H1 (cell line): ENCODE measurements at regions not wholly inside any gene's neighbourhood (a gene's known extent, or its start where the extent isn't known, plus 50 kb on each side); places are given as distances from the start of the nearest gene placed in this dataset.
"Not testable (repeated sequence)": the region's sequence is repeated elsewhere in the genome, so short reads cannot be mapped to it uniquely, and the experiment has no call there.

Source experiments
- CTCF ChIA-PET: fragments of 300-600 bp; sonication (Branson Sonifier 250); formaldehyde crosslinking; loops from one replicate; lab custom pipeline; 2021; ENCODE audit not compliant: partially characterized antibody; lab: Charles Lee
- POLR2A ChIA-PET: fragments of 300-600 bp; sonication (Branson Sonifier 250); formaldehyde crosslinking; loops from one replicate; lab custom pipeline; 2021; ENCODE audit warnings: inconsistent platforms; ENCODE audit not compliant: partially characterized antibody; lab: Charles Lee
- DNase-seq, 2 experiments: peaks; one replicate each; pipeline versions ENCODE4 v3.0.0 to v3.0.0-alpha.2; 2010 to 2022; ENCODE audit warnings: low spot score in 2 of 2, low read depth in 1 of 2, mixed read lengths in 1 of 2
- FAIRE-seq: peaks from 2 replicates; lab custom pipeline; 2011; peaks lifted over from hg19 to GRCh38; lab: Jason Lieb, UNC
- H2AFZ ChIP-seq: 2 replicates; pipeline ENCODE4 v1.8.1; 2012; ENCODE audit warnings: low read length, inconsistent platforms
- H2AK5ac ChIP-seq: 2 replicates; pipeline ENCODE4 v1.6.1; 2013; ENCODE audit warnings: low read depth, low read length
- H2BK120ac ChIP-seq: replicated peaks from 2 replicates; pipeline ENCODE3; 2013; ENCODE audit warnings: low read depth, low read length, inconsistent platforms
- H2BK12ac ChIP-seq: 2 replicates; pipeline ENCODE4 v1.6.1; 2013; ENCODE audit warnings: low read depth, low read length
- H2BK15ac ChIP-seq: 2 replicates; pipeline ENCODE4 v1.6.1; 2013; ENCODE audit warnings: low read length
- H2BK20ac ChIP-seq: 2 replicates; pipeline ENCODE4 v1.6.1; 2013; ENCODE audit warnings: low read length
- H2BK5ac ChIP-seq: 2 replicates; pipeline ENCODE4 v1.6.1; 2013; ENCODE audit warnings: low read depth, low read length
- H3K14ac ChIP-seq: 2 replicates; pipeline ENCODE4 v1.6.1; 2013; ENCODE audit warnings: inconsistent platforms; ENCODE audit not compliant: insufficient read length
- H3K18ac ChIP-seq: 2 replicates; pipeline ENCODE4 v1.6.1; 2013; ENCODE audit warnings: low read length; ENCODE audit errors: extremely low read depth
- H3K23ac ChIP-seq: 2 replicates; pipeline ENCODE4 v1.6.1; 2013; ENCODE audit warnings: inconsistent platforms; ENCODE audit not compliant: insufficient read length
- H3K23me2 ChIP-seq: 2 replicates; pipeline ENCODE4 v1.6.1; 2013; ENCODE audit warnings: low read depth, low read length
- H3K27ac ChIP-seq: 2 replicates; pipeline ENCODE4 v1.6.1; 2011; ENCODE audit warnings: low read depth, low read length, inconsistent platforms
- H3K27me3 ChIP-seq, 4 experiments: replicated peaks in 1 of 4; 1 replicate in 1 of 4; 2 replicates in 3 of 4; pipeline versions ENCODE4 v1.6.1 to v1.8.1; 2011 to 2013; ENCODE audit warnings: low read length in 3 of 4, mild to moderate bottlenecking in 3 of 4, inconsistent platforms in 2 of 4, mixed read lengths in 2 of 4, moderate library complexity in 1 of 4; ENCODE audit not compliant: control insufficient read depth in 3 of 4, insufficient read depth in 3 of 4; ENCODE audit errors: extremely low read depth in 1 of 4
- H3K36me3 ChIP-seq, 4 experiments: 2 replicates each; pipeline versions ENCODE4 v1.6.1 to v1.8.1; 2011 to 2013; ENCODE audit warnings: mild to moderate bottlenecking in 4 of 4, low read length in 3 of 4, moderate library complexity in 2 of 4, control low read depth in 1 of 4, inconsistent platforms in 1 of 4; ENCODE audit not compliant: insufficient read depth in 4 of 4, control insufficient read depth in 2 of 4
- H3K4ac ChIP-seq: replicated peaks from 2 replicates; pipeline ENCODE3; 2013; ENCODE audit warnings: low read length, low read depth, mixed read lengths, inconsistent platforms; ENCODE audit not compliant: insufficient read length
- H3K4me1 ChIP-seq, 4 experiments: replicated peaks in 1 of 4; 1 replicate in 1 of 4; 2 replicates in 3 of 4; pipeline versions ENCODE4 v1.6.1 to v1.8.1; 2011 to 2013; ENCODE audit warnings: low read length in 3 of 4, inconsistent platforms in 2 of 4, mixed read lengths in 1 of 4; ENCODE audit not compliant: insufficient read depth in 4 of 4, control insufficient read depth in 3 of 4
- H3K4me2 ChIP-seq, 2 experiments: 2 replicates each; pipeline versions ENCODE4 v1.6.1 to v1.8.1; 2011 to 2013; ENCODE audit warnings: low read depth in 2 of 2, low read length in 2 of 2, control low read depth in 1 of 2, inconsistent platforms in 1 of 2, mild to moderate bottlenecking in 1 of 2; ENCODE audit not compliant: insufficient read depth in 1 of 2
- H3K4me3 ChIP-seq, 4 experiments: fragments of 200-600, 300-600 bp in 1 of 4; sonication (generic), shearing (Covaris generic), sonication (Bioruptor Twin) in 1 of 4; 2 replicates each; pipeline versions ENCODE4 v1.5.1 to v1.8.1; 2011 to 2016; ENCODE audit warnings: low read length in 4 of 4, low read depth in 3 of 4, control low read depth in 2 of 4, inconsistent platforms in 2 of 4, mild to moderate bottlenecking in 2 of 4, mixed read lengths in 1 of 4, moderate library complexity in 1 of 4; ENCODE audit not compliant: insufficient read depth in 2 of 4; ENCODE audit errors: extremely low read depth in 1 of 4
- H3K56ac ChIP-seq: replicated peaks from 2 replicates; pipeline ENCODE3; 2013; ENCODE audit warnings: low read depth, mild to moderate bottlenecking, mixed read lengths, low read length, inconsistent platforms; ENCODE audit not compliant: insufficient read length
- H3K79me1 ChIP-seq: 2 replicates; pipeline ENCODE4 v1.6.1; 2013; ENCODE audit warnings: low read depth, low read length, control low read depth
- H3K79me2 ChIP-seq, 2 experiments: 2 replicates each; pipeline versions ENCODE4 v1.6.1 to v1.8.1; 2012 to 2013; ENCODE audit warnings: low read length in 2 of 2, mild to moderate bottlenecking in 2 of 2, inconsistent platforms in 1 of 2; ENCODE audit not compliant: insufficient read depth in 2 of 2, control insufficient read depth in 1 of 2
- H3K9ac ChIP-seq, 4 experiments: replicated peaks in 1 of 4; 1 replicate in 1 of 4; 2 replicates in 3 of 4; pipeline versions ENCODE4 v1.6.1 to v1.8.1; 2011 to 2013; ENCODE audit warnings: low read depth in 3 of 4, low read length in 3 of 4, control low read depth in 2 of 4, mild to moderate bottlenecking in 2 of 4, moderate library complexity in 2 of 4, inconsistent platforms in 1 of 4; ENCODE audit errors: extremely low read depth in 1 of 4
- H3K9me3 ChIP-seq, 2 experiments: 2 replicates each; pipeline versions ENCODE4 v1.6.1 to v1.8.1; 2012 to 2013; ENCODE audit warnings: mild to moderate bottlenecking in 2 of 2, moderate library complexity in 2 of 2, control low read depth in 1 of 2, inconsistent platforms in 1 of 2, low read depth in 1 of 2, low read length in 1 of 2, mixed read lengths in 1 of 2; ENCODE audit not compliant: insufficient read depth in 2 of 2
- H4K20me1 ChIP-seq, 2 experiments: replicated peaks in 1 of 2; 2 replicates each; pipeline versions ENCODE3 to v1.8.1; 2011 to 2013; ENCODE audit warnings: inconsistent platforms in 2 of 2, low read length in 2 of 2, mild to moderate bottlenecking in 1 of 2; ENCODE audit not compliant: insufficient read depth in 2 of 2, control insufficient read depth in 1 of 2
- H4K5ac ChIP-seq: 2 replicates; pipeline ENCODE4 v1.6.1; 2013; ENCODE audit warnings: low read length, low read depth, mixed read lengths, inconsistent platforms; ENCODE audit not compliant: insufficient read length
- H4K8ac ChIP-seq: 2 replicates; pipeline ENCODE4 v1.8.0; 2013; ENCODE audit warnings: mild to moderate bottlenecking, moderate library complexity, low read length, inconsistent platforms; ENCODE audit not compliant: insufficient read depth; ENCODE audit errors: extremely low read depth
- H4K91ac ChIP-seq: replicated peaks from 2 replicates; pipeline ENCODE3; 2013; ENCODE audit warnings: low read length, mixed read lengths, inconsistent platforms; ENCODE audit not compliant: insufficient read length
- WGBS, 2 experiments: shearing (Covaris generic) in 1 of 2; methylation state at CpG; one replicate each; pipeline versions ENCODE4 v1.1.6 to v1.1.7; 2013 to 2015; ENCODE audit warnings: low lambda C conversion rate in 2 of 2, mixed read lengths in 2 of 2, inconsistent platforms in 1 of 2, low coverage in 1 of 2, missing lambda C conversion rate in 1 of 2; ENCODE audit not compliant: insufficient replicate concordance in 2 of 2, insufficient coverage in 1 of 2, insufficient read length in 1 of 2; ENCODE audit errors: extremely low coverage in 1 of 2, missing lambda C conversion rate in 1 of 2; 5-methylcytosine and 5-hydroxymethylcytosine counted together

GRCh38 chrX:27292552-27292951 is 170.6 kb downstream of the PPP4R3C start:
- H4K91ac ChIP-seq, H2BK12ac ChIP-seq, H3K18ac ChIP-seq, H3K14ac ChIP-seq, H3K23ac ChIP-seq, H2BK120ac ChIP-seq, H3K79me2 ChIP-seq, H3K27ac ChIP-seq, FAIRE-seq, H3K4ac ChIP-seq, H3K4me3 ChIP-seq, H3K4me1 ChIP-seq, H3K23me2 ChIP-seq, H4K8ac ChIP-seq, H4K20me1 ChIP-seq, POLR2A ChIA-PET, H3K79me1 ChIP-seq, H3K56ac ChIP-seq, H3K27me3 ChIP-seq, H2BK5ac ChIP-seq, H2AFZ ChIP-seq, DNase-seq, H2AK5ac ChIP-seq, H4K5ac ChIP-seq, H3K36me3 ChIP-seq, H3K4me2 ChIP-seq, H2BK15ac ChIP-seq, H3K9me3 ChIP-seq, H2BK20ac ChIP-seq, H3K9ac ChIP-seq: not testable (repeated sequence)
- CTCF ChIA-PET = interaction anchor here (1.5 kb wide), 1 partner anchor 44 kb away, joined by 5 read pairs; no protein-coding TSS in a partner anchor
- WGBS, 2 experiments = 85% methylated on average over 4 of the region's 6 CpGs; no CpG with 5 or more reads in 1 of the 2 experiments
